ENCODE measurements at regions not wholly inside any gene's neighbourhood (a gene's known extent, or its start where the extent isn't known, plus 50 kb on each side); places are given as distances from the start of the nearest gene placed in this dataset.

DNA sequence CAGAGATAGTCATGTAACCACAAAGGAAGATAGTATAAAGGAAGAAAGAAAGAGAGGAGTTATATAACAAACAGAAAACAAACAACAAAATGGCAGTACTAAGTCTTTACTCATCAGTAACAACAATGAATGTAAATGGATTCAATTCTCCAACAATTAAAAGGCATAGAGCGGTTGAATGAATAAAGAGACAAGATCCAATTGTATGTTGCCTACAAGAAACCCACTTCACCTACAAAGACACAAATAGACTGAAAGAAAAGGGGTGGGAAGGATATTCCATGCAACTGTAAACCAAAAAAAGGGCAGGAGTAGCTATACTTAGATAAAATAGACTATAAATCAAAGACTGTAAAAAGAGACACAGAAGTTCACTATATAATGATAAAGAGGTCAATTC, 157.3 kb upstream of the CREB1 start:
- TF ChIP-seq, protein P1, sequence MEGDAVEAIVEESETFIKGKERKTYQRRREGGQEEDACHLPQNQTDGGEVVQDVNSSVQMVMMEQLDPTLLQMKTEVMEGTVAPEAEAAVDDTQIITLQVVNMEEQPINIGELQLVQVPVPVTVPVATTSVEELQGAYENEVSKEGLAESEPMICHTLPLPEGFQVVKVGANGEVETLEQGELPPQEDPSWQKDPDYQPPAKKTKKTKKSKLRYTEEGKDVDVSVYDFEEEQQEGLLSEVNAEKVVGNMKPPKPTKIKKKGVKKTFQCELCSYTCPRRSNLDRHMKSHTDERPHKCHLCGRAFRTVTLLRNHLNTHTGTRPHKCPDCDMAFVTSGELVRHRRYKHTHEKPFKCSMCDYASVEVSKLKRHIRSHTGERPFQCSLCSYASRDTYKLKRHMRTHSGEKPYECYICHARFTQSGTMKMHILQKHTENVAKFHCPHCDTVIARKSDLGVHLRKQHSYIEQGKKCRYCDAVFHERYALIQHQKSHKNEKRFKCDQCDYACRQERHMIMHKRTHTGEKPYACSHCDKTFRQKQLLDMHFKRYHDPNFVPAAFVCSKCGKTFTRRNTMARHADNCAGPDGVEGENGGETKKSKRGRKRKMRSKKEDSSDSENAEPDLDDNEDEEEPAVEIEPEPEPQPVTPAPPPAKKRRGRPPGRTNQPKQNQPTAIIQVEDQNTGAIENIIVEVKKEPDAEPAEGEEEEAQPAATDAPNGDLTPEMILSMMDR (IDR thresholded peaks at IDR 0.05) = no peak
- no peak for TF ChIP-seq POLR2A (IDR thresholded peaks at IDR 0.05)

Data from adrenal gland (tissue), 5 donors.